GM19438 (cell line): ENCODE measurements at regions not wholly inside any gene's neighbourhood (a gene's known extent, or its start where the extent isn't known, plus 50 kb on each side); places are given as distances from the start of the nearest gene placed in this dataset.

Experiments used
- ATAC-seq: cut with Tn5 transposase; IDR thresholded peaks from one replicate; pipeline ENCODE4 v1.9.1; 2021; ENCODE audit warnings: low read depth; ENCODE audit not compliant: unreplicated experiment

DNA sequence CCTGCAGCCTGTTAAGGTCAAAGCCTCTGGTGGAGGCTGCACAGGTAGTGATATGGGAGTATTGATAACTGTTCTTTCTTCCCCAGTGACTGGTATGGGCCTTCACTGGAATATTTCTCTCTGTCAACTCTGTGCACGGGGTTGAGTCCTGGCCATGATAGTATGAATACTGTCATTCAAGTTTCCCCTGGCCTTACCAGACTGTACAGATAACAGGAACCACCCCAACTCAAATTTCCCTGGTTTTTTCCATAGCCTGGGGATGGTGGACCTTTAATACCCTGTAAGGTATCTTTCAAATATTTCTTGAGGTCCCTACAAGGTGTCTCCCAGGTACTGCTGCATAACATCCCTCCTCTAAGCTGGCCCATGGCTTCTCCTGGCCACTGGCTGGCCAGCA, 51.4 kb upstream of the TNFAIP3 start:
- ATAC-seq: no peak

DNA sequence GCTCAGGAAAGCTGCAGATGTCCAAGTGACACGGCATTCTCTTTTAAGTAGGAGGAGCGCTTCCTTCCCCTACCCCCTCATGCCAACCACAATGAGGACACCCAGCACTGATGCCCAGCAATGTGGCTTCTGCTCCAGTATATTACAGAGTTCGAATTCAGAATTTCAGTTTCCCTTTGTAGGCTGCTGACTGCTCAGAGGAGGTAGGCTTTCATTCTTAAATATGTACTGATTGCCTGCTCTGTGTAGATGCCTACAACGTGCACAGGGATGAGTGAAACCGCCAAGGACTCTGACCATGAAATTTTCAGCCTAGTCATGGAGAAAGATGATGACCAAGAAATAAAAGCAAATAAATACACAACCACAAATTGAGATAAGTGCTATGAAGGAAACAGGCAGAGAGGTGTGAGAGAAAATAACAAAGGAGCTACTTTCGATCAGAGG, 50.9 kb upstream of the TNFAIP3 start:
- ATAC-seq: no peak

GRCh38 chr6:137816688-137817618, 50.1 kb upstream of the TNFAIP3 start:
- ATAC-seq: no peak
